PFSK-1 (cell line): ENCODE measurements at regions not wholly inside any gene's neighbourhood (a gene's known extent, or its start where the extent isn't known, plus 50 kb on each side); places are given as distances from the start of the nearest gene placed in this dataset.

ENCODE experiments used
- POLR2AphosphoS5 ChIP-seq: IDR thresholded peaks from 2 replicates; pipeline ENCODE4 v1.6.1; 2012; ENCODE audit warnings: low read depth, mild to moderate bottlenecking, control low read depth, low read length, moderate library complexity
- REST ChIP-seq, 2 experiments: IDR thresholded peaks; 2 replicates each; pipeline versions ENCODE4 v1.6.1 to v1.8.0; 2011 to 2012; ENCODE audit warnings: low read depth in 2 of 2, low read length in 2 of 2, control low read depth in 1 of 2, inconsistent platforms in 1 of 2, mild to moderate bottlenecking in 1 of 2, moderate library complexity in 1 of 2; ENCODE audit not compliant: insufficient read depth in 1 of 2
- SIN3A ChIP-seq: IDR thresholded peaks from 2 replicates; pipeline ENCODE4 v1.6.1; 2012; ENCODE audit warnings: mild to moderate bottlenecking, low read length, moderate library complexity, borderline replicate concordance; ENCODE audit not compliant: insufficient read depth
- TAF1 ChIP-seq: IDR thresholded peaks from 2 replicates; pipeline ENCODE4 v1.6.1; 2012; ENCODE audit warnings: low read length, control low read depth, borderline replicate concordance; ENCODE audit not compliant: insufficient read depth

GRCh38 chr13:106177146-106177545 is 358.3 kb downstream of the EFNB2 start:
- no peak for TF ChIP-seq TAF1
- no peak for TF ChIP-seq POLR2AphosphoS5
- TF ChIP-seq REST (IDR thresholded peaks at IDR 0.05; ENCODE audit: insufficient read depth in 1 of 2, low read depth in 2 of 2, low read length in 2 of 2) = no peak
- TF ChIP-seq SIN3A = no peak
